CD14-positive monocyte (primary cell): ENCODE measurements at regions not wholly inside any gene's neighbourhood (a gene's known extent, or its start where the extent isn't known, plus 50 kb on each side); places are given as distances from the start of the nearest gene placed in this dataset.

Source experiments
- DNase-seq, 3 donors: peaks; one replicate each; pipeline ENCODE4 v3.0.0-alpha.2; 2011 to 2022
- H2AFZ ChIP-seq: 2 replicates; pipeline ENCODE4 v1.6.0; 2012; ENCODE audit warnings: mild to moderate bottlenecking, low read depth, low read length, inconsistent platforms; ENCODE audit not compliant: insufficient read depth, poor library complexity, severe bottlenecking
- H3K27ac ChIP-seq, 2 donors: 1 replicate in 1 of 2; 2 replicates in 1 of 2; pipeline ENCODE4 v1.5.1; 2012 to 2013; ENCODE audit warnings: low read length in 2 of 2, control low read depth in 1 of 2, inconsistent platforms in 1 of 2, low read depth in 1 of 2, mild to moderate bottlenecking in 1 of 2
- H3K27me3 ChIP-seq, 2 donors: one replicate each; pipeline versions ENCODE4 v1.6.0 to v1.6.1; 2011 to 2013; ENCODE audit warnings: low read length in 2 of 2; ENCODE audit not compliant: control insufficient read depth in 2 of 2, insufficient read depth in 2 of 2
- H3K36me3 ChIP-seq, 2 donors: replicated peaks in 1 of 2; 1 replicate in 1 of 2; 2 replicates in 1 of 2; pipeline versions ENCODE4 v1.5.1 to v1.6.1; 2012 to 2013; ENCODE audit warnings: low read length in 2 of 2, control low read depth in 1 of 2, inconsistent platforms in 1 of 2, mild to moderate bottlenecking in 1 of 2; ENCODE audit not compliant: insufficient read depth in 2 of 2, control insufficient read depth in 1 of 2
- H3K4me1 ChIP-seq, 2 donors: 1 replicate in 1 of 2; 2 replicates in 1 of 2; pipeline versions ENCODE4 v1.5.1 to v1.6.1; 2012 to 2013; ENCODE audit warnings: low read length in 2 of 2, control low read depth in 1 of 2, inconsistent platforms in 1 of 2, mild to moderate bottlenecking in 1 of 2, moderate library complexity in 1 of 2; ENCODE audit not compliant: insufficient read depth in 2 of 2, control insufficient read depth in 1 of 2
- H3K4me2 ChIP-seq: replicated peaks from 2 replicates; pipeline ENCODE3; 2012; ENCODE audit warnings: low read length, moderate library complexity, mild to moderate bottlenecking; ENCODE audit not compliant: poor library complexity, severe bottlenecking; ENCODE audit errors: extremely low read depth
- H3K4me3 ChIP-seq, 3 experiments: fragments of 200-600 bp in 1 of 3; sonication (generic) in 1 of 3; replicated peaks in 1 of 3; 1 replicate in 2 of 3; 2 replicates in 1 of 3; pipeline ENCODE4 v1.5.1; 2011 to 2013; ENCODE audit warnings: low read length in 3 of 3, mild to moderate bottlenecking in 3 of 3, control low read depth in 2 of 3, low read depth in 2 of 3, inconsistent platforms in 1 of 3, moderate library complexity in 1 of 3
- H3K79me2 ChIP-seq: 2 replicates; pipeline ENCODE4 v1.6.0; 2012; ENCODE audit warnings: mild to moderate bottlenecking, control low read depth, inconsistent platforms, low read length, moderate library complexity; ENCODE audit not compliant: insufficient read depth
- H3K9ac ChIP-seq: 2 replicates; pipeline ENCODE4 v1.6.0; 2017; ENCODE audit warnings: low read length, mild to moderate bottlenecking; ENCODE audit not compliant: insufficient read depth, poor library complexity, severe bottlenecking
- H3K9me3 ChIP-seq, 2 donors: replicated peaks in 1 of 2; 1 replicate in 1 of 2; 2 replicates in 1 of 2; pipeline versions ENCODE4 v1.5.1 to v1.6.1; 2012 to 2013; ENCODE audit warnings: low read length in 2 of 2, control low read depth in 1 of 2; ENCODE audit not compliant: control insufficient read depth in 1 of 2, insufficient read depth in 1 of 2
- H4K20me1 ChIP-seq: 2 replicates; pipeline ENCODE4 v1.6.0; 2012; ENCODE audit warnings: mild to moderate bottlenecking, low read length, control low read depth, moderate library complexity; ENCODE audit not compliant: insufficient read depth
- H3K27ac Mint-ChIP-seq, 7 donors: one replicate each; pipeline ENCODE4 v1.8.0; 2020; ENCODE audit warnings: mild to moderate bottlenecking in 7 of 7, mixed read lengths in 7 of 7, moderate library complexity in 6 of 7, inconsistent platforms in 2 of 7
- H3K27me3 Mint-ChIP-seq, 3 donors: one replicate each; pipeline ENCODE4 v1.8.0; 2021 to 2022; ENCODE audit warnings: low read depth in 3 of 3, mild to moderate bottlenecking in 3 of 3, mixed read lengths in 3 of 3, moderate library complexity in 3 of 3, inconsistent platforms in 1 of 3
- H3K36me3 Mint-ChIP-seq, 2 donors: one replicate each; pipeline ENCODE4 v1.8.0; 2020; ENCODE audit warnings: mixed read lengths in 2 of 2, inconsistent platforms in 1 of 2, mild to moderate bottlenecking in 1 of 2
- H3K4me1 Mint-ChIP-seq: one replicate; pipeline ENCODE4 v1.8.0; 2020; ENCODE audit warnings: mild to moderate bottlenecking, mixed read lengths
- H3K4me3 Mint-ChIP-seq, 2 donors: one replicate each; pipeline ENCODE4 v1.8.0; 2020; ENCODE audit warnings: mild to moderate bottlenecking in 2 of 2, mixed read lengths in 2 of 2, moderate library complexity in 1 of 2
- H3K9me3 Mint-ChIP-seq, 7 donors: one replicate each; pipeline ENCODE4 v1.8.0; 2020 to 2022; ENCODE audit warnings: mixed read lengths in 7 of 7, mild to moderate bottlenecking in 6 of 7, moderate library complexity in 6 of 7, inconsistent platforms in 2 of 7
- CTCF ChIP-seq: fragments of 200-600 bp; IDR thresholded peaks from one replicate; pipeline ENCODE4 v1.8.0; 2022; ENCODE audit warnings: antibody characterized with exemption, mild to moderate bottlenecking
- WGBS: methylation state at CpG from one replicate; pipeline ENCODE4 v1.1.5; 2013; ENCODE audit warnings: missing lambda C conversion rate; ENCODE audit not compliant: insufficient coverage; 5-methylcytosine and 5-hydroxymethylcytosine counted together
- intact Hi-C, 2 donors: fragments of 100-400 bp; cut with micrococcal nuclease; formaldehyde crosslinking; loops; one replicate each; pipeline versions ENCODE4 v1.15.0 to v1.15.1; 2023

GRCh38 chr16:73610605-73611156 is 562.8 kb upstream of the ZFHX3 start:
- DNase-seq, result no peak
- Mint-ChIP-seq H3K9me3 (peaks cover 0 to 3% (median 1%) of the 10 kb centered on the region in 7 donors), H3K27ac (no peak overlapping the region), H3K36me3 (no peaks in the 10 kb centered on the region), H3K4me3 (no peak overlapping the region), H3K27me3 (peaks cover 12 to 25% (median 19%) of the 10 kb centered on the region in 3 donors), H3K4me1 (no peaks in the 10 kb centered on the region)
- Histone ChIP-seq H3K4me1 (no peaks in the 10 kb centered on the region), H3K9me3 (no peaks in the 10 kb centered on the region), H3K36me3 (no peaks in the 10 kb centered on the region), H3K79me2 (no peaks in the 10 kb centered on the region), H3K9ac (no peak overlapping the region), H3K27me3 (peaks cover 3 to 10% of the 10 kb centered on the region in 2 donors), H3K27ac (no peak overlapping the region), H4K20me1 (no peaks in the 10 kb centered on the region), H2AFZ (no peak overlapping the region), H3K4me2 (no peak overlapping the region), H3K4me3 (no peak overlapping the region)
- no peak for TF ChIP-seq CTCF
- 23% methylated on average over 4 of the region's 5 CpGs for WGBS
- intact Hi-C loops, result no loop called here

GRCh38 chr16:73610160-73610559 is 562.2 kb upstream of the ZFHX3 start:
- TF ChIP-seq CTCF, result no peak
- Mint-ChIP-seq H3K9me3 (peaks cover 0 to 3% (median 2%) of the 10 kb centered on the region in 7 donors), H3K4me1 (no peaks in the 10 kb centered on the region), H3K27ac (no peak overlapping the region), H3K4me3 (no peak overlapping the region), H3K36me3 (no peaks in the 10 kb centered on the region), H3K27me3 (peaks cover 12 to 25% (median 19%) of the 10 kb centered on the region in 3 donors)
- Histone ChIP-seq H3K9me3 (no peaks in the 10 kb centered on the region), H3K79me2 (no peaks in the 10 kb centered on the region), H4K20me1 (no peaks in the 10 kb centered on the region), H3K27me3 (peaks cover 3 to 10% of the 10 kb centered on the region in 2 donors), H3K36me3 (no peaks in the 10 kb centered on the region), H3K27ac (no peak overlapping the region), H3K4me1 (no peaks in the 10 kb centered on the region), H3K9ac (no peak overlapping the region), H3K4me3 (no peak overlapping the region), H3K4me2 (no peak overlapping the region), H2AFZ (no peak overlapping the region)
- intact Hi-C loops, result no loop called here
- no peak for DNase-seq
- WGBS, result 80% methylated on average over 2 of the region's 9 CpGs
